HuH-7.5 (cell line): ENCODE measurements at regions not wholly inside any gene's neighbourhood (a gene's known extent, or its start where the extent isn't known, plus 50 kb on each side); places are given as distances from the start of the nearest gene placed in this dataset.

Experiments used
- DNase-seq: peaks from one replicate; pipeline ENCODE4 v3.0.0; 2011; ENCODE audit warnings: low spot score

DNA sequence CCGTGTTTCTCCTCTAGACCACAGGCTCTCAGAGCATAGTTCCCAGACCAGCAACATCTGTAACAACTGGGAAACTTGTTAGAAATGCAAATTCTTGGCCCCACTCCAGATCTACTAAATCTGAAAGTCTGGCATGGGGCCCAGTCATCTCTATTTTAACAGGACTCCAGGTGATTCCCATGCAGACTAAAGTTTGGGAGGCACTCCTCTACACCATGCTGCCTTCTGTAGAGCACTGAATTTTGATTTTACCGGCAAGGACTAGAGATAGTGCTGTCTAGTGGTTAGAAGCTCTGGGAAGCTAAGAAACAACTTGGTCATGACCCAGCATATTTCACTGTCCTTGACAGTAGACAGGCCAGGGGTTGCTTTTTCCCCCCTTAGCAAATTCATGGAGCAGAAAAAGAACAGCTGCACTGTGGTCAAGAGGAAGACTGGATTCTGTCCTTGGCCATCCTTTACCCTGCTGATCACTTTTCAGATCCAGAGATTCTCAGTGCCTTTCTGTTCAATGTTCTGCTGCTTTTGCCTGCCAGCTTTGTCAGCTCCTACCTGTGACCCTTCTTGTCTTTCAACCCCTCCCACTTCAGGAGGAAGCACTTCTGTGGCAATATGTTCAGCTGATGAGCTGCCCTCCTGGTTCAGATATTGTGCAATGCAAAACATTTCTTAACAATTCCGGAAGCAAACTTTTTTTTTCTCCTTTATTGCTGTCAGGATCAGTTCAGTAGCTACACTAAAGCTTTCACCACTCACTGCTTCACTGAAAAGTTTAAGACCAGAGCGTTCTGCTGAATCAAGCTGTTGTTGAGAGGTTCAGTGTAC lies 133.8 kb upstream of the NUDT4 start:
- DNase-seq: peak; percentile 21

DNA sequence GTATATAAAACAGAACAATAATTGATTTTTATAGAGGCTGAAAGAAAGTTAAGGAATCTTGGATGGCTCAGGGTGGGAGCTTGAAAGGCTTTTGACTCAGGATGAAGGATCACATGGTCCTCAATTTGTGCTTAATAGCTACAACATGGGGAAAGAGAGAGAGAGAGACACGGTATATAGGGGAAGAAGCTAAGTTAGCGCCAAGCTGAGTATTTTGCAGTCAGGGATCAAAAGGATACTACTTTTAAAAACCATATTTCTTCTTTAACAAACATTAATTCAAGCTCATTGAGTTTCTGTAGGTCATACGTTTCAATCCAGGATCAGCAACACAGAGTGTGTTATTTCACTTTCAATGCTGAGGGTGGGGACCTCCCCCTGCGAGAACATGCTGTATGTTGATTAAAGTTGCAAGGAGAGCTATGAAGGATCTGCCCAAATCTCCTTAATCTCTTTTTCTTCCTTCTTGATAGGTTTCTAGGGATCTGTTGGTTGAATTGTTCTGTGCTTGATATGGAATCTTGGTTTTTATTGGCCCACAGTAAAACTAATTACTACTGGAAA lies 133.1 kb upstream of the NUDT4 start:
- no peak for DNase-seq

DNA sequence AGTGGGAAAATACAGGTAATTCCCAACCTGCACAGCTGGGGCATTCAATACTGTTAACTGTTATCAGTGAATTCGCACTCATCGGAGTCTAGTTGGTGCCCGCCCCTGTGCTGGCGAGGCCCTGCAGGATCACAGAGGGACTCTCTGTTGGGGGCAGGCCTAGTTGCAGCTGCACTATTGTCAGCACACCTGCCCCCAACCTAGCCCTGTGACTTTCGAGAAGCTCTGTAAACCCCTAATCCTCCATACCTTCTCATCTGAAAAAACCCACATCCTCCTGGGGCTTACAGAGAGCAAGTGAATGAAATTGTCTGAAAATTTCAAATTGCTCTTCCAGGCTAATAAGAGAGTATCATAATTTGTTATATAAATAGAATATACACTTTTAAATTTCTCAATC lies 132.2 kb upstream of the NUDT4 start:
- DNase-seq: no peak

DNA sequence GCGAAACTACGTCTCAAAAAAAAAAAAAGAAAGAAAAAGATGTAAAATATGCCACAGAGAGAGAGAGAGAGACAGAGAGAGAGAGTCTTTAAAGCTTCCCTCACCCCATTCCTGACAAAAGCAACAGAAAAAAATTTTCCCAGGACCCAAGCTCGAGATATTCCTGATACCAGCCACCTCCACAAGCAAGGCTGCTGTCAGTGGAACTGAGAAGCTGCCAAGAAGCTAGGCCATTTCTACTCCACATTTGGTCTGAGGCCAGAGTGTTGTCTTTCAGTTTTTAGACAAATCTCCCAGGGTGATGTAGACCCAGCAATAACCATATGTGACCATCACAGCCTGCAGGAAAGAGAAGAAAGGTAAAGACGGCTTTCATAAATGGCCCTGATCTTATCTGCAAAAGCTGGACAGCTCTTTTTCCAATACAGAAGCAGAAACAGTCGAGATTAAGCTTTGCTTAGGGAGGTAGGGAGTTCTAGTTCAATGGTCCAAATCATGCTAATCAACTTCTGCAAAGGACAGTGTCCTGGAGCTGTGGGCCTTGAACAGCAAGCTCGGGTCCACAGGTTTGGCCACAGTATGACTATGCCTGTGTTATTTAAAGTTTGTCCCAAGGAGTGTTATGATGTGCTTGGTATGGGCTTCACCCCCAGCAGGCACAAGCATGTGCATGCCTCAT lies 130.3 kb upstream of the NUDT4 start:
- DNase-seq: no peak

DNA sequence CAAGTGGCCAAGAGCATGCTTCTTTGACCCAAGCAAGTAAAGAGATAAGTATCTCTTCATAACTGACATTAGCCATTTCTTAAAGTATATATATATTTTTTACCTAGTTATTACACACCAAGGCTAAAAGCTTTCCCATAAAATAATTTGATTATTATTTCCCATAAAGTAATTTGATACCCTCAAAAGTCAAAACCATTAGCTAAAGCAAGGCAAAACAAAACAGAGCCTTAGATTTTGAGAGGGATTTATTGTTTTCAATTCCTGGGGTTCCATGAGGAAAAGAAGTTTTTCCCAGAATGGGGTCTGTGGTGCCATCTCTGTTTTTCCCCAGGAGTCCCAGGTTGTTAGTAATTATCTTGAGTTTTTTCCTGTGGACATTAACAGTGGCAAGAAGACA lies 125.5 kb upstream of the NUDT4 start:
- DNase-seq: no peak

DNA sequence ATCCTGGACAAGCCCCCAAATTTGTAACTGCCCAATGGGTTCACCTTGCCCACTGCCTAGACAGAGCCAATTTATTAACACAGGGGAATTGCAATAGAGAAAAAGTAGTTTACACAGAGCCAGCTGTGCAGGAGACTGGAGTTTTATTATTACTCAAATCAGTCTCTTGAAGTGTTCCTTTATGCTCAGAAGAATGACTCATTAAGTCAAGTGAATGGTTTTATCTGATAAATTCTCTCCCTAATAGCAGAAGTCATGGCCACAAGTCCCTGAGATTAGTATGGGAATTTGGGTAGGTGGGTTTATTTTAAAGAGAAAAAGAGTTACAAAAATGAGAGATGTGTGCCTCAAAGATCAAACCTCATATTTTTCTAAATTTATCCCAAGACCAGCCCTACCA lies 122.8 kb upstream of the NUDT4 start:
- DNase-seq: no peak

DNA sequence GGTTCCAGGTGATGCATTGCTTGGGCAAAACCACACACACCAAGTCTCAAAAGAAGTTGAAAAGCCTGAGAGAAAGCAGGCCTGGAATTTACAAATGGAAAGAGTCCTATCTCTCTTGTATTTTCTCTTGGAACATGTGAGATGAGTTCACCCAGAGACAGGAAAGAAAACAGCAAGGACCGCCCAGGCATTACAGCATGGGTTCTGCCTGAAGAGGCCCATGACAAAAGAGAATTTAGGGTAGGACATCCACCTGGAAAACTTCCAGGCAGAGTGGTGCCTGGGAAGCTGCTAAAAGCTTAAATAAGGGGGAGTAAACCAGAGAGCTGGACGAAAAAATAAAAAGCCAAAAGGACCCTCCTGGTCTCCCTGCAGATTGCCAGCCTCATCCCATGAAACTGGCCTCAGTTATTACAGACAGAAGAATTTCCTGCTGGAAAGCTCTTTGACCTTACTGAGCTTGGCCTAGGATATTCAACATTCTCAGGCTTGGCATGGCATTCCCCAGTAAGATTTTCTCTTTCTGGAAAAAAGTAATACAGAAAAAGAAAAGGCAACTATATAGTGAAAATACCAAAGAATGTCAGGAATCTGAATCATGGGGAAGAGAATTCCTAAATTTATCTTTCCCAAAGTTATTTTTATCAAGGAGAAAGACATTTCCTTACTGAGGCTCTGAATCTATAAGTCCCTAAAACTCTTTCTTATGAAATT lies 121.3 kb upstream of the NUDT4 start:
- DNase-seq: no peak

DNA sequence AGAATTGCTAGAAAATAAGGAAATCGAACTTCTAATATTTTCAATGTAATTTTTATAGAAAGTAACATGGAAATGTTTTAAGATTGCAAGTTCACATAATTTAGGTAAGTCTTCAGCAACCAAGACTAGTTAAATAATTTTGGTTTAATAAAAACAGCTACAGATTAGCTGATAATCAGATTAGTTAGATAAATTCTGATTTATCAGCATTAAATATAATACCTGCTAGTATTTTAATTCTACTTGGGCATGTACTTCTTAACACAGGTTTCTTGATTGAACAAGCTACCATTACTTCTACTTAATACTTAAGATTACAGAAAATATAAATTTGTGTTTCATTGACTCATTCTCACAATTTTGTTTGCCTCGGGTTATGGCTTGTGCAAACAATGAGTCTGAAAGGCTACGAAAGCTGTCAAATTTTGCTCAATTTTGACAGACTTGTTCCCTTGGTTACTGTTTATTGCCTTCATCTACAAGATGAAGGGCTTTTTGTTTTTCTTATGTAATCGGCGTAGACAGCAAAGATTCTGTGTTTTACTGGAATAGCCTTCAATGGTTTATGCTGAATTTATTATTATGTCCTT lies 116.1 kb upstream of the NUDT4 start:
- no peak for DNase-seq

DNA sequence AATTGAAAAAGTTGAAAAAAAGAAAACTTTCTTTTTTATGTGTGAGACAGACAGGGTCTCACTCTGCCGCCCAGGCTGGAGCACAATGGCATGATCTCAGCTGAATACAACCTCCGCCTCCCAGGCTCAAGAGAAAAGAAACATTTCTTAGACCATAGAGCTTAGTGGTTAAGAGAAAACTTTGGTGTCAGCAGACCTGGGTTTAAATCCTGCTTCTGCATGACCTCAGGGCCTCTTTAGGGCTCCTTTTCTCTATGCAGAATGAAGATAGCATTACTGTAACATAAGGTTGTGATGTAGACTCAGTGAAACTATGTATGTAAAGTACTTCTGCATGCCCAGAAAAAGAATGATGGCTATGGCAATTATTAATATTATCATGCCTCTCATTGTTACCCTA lies 104.7 kb upstream of the NUDT4 start:
- DNase-seq: no peak

DNA sequence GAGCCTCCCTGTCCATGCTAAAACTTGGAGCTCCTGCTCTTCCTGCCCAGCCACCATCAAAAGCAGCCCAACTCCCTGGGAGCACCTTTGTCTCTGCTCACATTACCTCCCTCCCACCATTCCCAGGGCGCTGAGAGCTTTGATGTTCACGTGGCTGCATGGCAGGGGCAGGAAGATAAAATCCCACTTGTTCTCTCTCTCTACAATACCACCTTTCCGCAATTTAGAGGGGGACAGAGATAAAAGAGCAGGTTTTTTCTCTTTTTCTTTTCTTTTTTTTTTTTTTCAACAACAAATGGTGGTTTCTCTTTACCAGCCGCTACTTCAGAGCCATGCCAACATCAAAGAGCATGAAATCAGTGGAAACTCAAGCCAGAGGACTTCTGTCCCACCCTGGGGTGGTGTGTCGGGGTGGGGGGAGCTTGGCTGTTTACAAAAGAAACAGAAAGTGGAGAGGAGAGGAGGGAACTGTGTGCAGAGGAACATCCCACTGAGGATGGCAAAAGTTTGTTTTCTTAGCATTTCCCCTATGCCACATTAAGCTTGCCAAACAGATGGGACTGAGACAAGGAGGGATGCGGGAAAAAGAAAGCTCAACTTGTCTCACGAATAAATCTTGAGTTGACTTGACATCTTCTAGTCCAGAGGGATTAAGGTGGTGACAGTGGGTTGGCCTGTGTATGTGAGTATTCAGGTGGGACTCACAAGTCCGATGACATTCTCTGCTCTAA lies 103.7 kb upstream of the NUDT4 start:
- no peak for DNase-seq

DNA sequence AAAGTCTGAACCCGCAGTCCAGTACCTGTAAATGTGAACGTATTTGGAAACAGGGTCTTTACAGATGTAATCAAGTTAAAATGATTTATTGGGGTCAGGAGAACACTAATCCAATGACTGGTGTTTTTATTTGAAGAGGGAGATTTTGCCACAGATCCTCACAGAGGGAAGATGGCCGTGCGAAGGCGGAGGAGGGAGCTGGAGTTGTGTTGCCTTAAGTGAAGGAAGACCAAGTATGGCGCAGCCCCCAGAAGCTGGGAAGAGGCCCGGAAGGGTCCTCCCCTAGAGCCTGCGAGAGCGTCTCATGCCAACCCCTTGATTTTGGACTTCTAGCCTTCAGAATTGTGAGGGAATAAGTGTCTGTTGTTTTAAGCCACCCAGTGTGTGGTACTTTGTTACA lies 102.8 kb upstream of the NUDT4 start:
- DNase-seq: no peak

DNA sequence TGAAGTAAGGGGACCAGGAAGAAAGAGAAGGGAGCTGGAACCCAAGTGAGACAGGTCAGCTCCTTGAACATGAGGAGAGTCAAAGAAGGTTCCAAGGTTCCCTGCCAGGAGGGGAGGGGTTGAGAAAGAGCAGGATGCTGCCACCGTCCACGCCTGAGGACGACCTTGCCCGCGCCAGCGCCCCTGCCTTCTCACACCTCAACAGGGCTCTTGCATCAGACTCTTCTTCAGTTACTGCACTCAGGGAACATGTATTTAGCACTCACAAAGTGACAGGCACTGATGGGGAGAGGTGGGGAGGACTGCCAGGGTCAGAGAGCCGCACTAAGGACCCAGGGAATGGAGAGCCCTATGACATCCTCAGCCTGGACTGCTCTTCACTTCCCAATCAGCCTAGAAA lies 102.1 kb upstream of the NUDT4 start:
- DNase-seq: no peak

DNA sequence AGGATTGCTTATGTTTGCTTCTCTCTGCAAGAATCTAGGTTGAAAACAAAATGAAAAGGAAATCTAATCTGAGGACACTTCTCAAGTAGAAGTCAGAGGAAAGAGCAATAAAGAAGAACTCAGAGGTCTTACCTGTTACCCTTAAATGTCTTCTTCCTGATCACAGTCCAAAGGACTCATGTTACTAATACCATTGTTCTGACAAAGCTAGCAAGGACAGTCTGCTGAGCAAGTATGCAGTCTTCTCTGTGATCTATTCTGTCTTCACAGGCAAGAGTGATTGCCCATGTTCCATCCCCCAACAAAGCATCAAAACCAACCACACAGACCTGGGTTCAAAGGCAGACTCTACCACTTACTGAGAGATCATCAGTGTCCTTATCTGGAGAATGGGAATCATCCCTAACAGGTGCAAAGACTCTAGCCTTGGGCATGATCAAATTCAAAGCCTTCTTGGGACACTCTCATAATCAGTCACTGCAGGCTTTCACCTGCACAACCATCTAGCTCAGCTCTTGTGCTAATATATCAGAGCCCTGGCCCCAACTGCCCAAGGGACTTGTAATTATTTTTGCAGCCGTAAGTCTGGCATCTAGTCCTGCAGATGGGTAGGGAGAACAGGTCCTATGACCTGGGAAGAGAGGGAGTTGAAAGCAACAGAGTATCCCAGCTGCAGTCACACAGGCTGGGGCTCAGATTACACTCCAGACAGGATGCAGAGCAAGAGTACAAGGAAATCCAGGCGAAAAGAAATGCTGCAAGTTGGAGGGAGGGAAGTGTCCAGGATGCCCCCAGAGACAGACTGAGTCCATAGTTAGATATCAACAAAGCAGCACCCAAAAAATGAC lies 97.9 kb upstream of the NUDT4 start:
- no peak for DNase-seq

DNA sequence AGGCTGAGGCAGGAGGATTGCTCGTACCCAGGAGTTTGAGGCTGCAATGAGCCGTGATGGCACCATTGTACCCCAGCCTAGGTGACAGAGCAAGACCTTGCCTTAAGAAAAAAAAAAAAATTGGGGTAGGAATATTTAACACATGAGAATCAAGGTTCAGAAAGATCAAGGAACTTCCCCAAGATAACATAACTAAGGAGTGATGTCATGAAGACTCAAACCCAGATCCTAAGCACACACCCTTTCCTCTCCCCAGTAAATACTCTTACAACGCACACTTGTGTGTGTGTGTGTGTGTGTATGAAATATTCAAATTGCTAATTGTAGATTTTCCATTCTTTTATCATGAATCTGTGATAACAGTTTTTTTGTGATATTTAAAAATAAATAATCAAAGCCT lies 90.6 kb upstream of the NUDT4 start:
- no peak for DNase-seq

DNA sequence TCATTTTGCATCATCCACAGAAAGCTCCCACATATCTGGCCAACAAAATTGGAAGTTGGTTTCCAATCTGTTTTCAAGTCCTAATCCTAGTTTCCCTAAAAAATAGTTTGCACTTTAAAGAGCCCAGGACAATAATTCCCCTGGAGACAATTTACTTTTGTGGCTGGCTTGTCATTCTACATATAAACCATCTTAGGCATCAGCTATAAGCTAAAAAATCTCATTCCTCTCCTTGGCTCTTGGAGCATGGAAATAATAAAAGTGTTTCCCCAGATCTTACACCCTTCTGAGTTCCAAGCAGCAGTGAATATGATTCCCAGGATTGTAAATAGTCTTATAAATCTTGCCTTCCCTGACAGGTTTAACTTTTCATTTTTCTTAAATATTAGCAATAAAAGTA lies 89.1 kb upstream of the NUDT4 start:
- no peak for DNase-seq

DNA sequence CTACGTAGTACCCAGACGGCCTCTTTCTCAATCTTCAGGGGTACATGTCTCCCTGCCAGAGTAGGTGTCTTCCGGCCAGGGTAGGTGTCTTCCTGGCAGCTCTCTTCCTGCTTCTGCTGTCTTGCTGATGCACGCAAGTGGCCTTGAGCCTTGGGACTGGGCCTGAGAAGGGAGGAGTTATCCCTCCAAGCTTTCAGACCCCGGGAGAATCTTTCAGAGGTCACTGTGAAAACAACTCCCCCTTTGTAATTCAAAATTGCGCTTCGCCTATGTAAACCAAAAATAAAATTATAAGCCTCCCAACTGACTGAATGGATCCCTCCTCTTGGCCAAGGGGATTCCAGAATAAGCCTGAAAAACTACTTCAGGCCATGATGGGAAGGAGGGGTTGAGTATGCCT lies 87.3 kb upstream of the NUDT4 start:
- no peak for DNase-seq

DNA sequence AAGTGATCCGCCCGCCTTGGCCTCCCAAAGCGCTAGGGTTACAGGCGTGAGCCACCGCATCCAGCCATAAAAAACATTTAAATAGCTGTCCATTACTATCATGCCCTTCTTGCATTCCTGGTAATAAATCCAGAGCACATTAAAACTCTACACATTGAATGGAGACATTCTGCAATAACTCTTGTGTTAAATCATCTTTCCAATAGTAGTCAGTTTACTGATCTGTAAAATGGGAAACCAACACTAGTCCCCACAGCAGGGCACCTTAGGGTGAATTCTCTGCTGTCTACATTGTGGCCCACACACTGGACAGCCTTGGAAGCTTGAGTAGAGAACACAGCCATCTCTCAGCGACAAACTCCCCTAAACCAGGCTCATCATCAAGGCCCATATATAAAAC lies 85.5 kb upstream of the NUDT4 start:
- DNase-seq: no peak

DNA sequence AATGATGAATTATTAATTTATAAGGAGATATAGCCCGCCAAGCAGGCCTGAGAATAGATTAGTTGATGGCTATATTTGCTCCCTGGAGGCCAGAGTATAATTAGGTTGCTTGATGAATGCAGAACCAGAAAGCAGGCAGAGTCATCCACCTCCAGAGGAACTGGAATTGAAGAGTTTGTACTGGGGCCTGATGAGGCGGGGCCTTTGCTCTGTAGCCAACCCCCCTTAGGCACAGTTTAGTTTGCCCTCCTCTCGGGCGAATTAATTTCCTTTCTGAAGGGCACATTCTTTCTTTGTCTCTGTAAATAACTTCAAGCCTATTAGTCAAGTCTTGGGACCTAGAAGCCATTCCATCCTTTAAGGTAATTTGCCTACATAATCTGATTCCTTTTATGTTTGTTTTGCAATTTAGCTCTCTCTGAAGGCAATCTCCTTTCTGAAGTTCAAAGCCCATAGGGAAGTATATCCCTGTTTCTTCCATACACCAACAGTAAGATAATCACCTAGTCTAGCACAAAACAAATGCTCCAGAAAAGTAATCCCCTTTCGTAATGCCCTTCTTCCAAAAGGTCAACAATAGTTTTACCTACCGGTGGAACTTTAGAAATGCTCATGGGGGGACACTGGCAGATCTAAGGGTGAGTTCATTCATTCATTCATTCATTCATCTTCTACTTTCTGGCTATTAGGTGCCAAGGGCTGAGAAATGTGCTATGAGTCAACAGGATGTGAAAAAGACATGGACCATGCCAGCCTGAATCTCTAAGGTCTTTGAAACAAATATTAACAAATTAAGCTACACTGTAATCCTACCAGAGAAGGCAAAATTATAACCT lies 84.8 kb upstream of the NUDT4 start:
- no peak for DNase-seq

DNA sequence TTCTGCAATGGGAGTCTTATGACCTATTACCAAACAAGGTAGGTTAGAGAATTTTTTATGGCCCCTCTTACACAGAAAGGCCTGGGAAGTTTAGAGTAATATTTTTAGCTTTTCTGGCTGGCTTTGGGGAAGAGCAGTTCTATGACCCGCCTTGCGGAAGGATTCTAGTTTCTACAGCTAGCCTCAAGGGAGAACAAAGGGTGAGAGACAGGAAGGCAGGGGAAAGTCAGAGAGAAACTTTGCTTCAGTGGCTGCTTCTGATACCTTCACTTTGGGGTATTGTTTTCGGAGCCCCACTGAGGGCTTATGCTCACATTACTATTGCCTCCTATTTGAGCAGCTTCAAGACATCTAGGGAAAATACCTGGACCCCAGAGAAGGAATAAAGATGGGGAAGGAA lies 80.7 kb upstream of the NUDT4 start:
- no peak for DNase-seq

DNA sequence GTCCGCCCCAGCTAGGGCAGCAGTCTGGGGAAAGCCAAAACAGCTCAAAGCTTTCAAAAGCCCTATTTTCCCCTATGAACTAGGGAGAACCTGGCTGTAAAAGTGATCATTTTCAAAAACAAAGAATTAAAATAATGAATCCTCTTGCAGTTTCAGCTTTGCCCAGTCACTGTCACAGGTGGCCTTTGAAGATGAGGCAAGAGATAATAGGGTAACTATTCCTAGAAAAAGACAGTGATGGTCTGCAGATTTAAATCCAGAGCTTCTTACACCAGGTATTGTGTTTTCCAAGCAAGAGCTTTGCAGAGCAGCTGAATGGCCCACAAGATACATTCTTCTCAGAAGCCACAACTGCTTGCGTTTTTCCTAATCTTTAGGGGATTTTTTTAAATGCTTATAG lies 80.2 kb upstream of the NUDT4 start:
- no peak for DNase-seq
